ENCODE measurements at regions not wholly inside any gene's neighbourhood (a gene's known extent, or its start where the extent isn't known, plus 50 kb on each side); places are given as distances from the start of the nearest gene placed in this dataset.
"Not testable (repeated sequence)": the region's sequence is repeated elsewhere in the genome, so short reads cannot be mapped to it uniquely, and the experiment has no call there.

- DNase-seq, result no peak
These were observed 100.1 kb downstream of the EIF4E start for GRCh38 chr4:98828801-98829200.

DNA sequence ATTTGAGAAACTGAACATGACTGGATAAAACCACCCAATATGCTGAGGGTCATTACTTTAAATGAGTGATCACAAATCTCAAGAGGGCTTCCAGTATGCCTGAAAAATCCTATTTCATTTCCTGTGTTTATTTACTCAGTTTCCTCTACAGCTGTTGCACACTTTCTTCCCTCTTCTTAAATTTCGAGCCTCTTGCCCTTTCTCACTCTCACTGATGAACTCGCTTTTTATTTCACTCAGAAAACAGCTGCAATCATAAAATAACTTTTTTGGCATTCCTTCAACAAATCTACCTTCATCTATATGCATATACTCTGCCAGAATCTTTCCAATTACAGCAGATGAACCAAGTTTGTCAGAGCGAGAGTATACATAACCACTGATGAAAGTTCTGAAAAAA, 101.3 kb downstream of the EIF4E start:
- DNase-seq, result no peak

- DNase-seq, result no peak
These were observed 106.8 kb downstream of the EIF4E start for GRCh38 chr4:98822144-98822543.

- not testable (repeated sequence) for DNase-seq
These were observed 110.8 kb downstream of the EIF4E start for GRCh38 chr4:98818116-98818515.

DNA sequence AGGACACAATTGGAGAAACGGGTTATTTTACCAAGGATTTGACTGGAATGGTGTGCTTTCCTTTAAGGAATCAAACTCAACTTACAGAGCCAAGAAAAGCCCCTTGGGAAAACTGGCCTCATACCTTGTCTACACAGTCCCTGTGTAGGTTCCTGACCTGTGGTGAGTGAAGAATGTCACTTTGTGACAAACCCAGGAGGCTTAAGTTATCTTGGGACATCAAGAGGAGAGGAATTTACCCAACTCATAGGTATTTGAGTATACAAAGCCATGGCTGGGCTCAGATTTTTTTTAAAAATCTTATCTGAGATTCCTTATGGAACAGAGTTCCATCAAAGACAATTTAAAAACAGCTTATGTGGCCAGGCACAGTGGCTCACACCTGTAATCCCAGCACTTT, 112.1 kb downstream of the EIF4E start:
- no peak for DNase-seq

DNA sequence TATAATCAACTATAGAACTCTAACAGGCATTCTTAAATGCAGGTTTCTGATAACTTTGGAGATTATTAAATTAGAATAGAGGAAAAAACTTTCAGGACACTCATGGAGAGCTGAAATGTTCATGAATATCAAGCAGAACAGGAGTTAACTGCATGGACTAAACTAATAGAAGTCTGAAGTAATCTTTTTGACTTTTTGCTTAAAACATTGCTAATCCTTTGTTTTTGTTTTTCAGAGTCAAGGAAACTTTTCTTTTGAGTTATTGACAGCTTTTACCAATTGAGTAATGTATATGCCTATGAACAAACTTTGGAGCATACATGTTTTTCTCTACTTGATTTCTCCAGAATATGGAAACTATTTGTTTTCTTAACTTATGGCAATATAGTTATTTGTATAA, 112.5 kb downstream of the EIF4E start:
- no peak for DNase-seq

DNA sequence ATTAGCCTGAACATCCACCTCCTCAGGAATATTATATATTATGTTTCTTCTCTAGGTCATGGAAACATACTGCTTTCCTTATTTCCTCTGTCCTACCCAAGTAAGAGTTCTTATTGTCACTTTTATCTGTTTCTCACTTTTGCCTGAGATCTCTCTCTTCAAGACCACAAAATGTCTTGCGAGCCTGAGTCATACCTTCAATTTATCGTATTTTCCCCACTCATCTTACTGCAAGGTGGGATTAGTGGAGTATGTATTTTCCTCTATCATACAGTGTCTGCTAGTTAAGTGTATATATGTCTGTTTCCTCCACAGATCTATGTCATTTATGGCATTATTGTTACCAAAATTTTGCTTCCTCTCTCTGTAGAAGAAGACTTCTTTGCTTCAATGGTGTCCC, 124.5 kb downstream of the EIF4E start:
- no peak for DNase-seq

DNA sequence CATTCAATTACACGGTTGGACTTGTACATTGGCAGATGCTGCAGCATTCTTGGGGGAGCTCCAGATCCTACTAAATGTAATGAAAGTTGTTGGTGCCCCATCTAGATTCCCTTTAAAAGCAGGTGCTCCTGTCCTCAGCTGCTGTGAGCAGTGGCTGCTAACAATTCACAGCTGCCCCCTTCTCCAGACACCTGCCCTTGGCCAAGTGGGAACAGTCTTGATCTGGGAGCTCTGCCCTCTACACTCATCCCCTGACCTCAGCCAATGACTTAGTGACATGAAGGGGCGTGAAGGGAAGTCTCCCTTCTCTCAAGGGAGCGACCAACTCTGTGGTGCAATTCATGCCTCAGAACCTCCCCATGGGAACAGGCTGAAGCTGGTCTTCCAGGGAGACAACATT, 125.7 kb downstream of the EIF4E start:
- no peak for DNase-seq

GRCh38 chr4:98802770-98803198, 126.1 kb downstream of the EIF4E start:
- DNase-seq, result no peak

- no peak for DNase-seq
These were observed 127.6 kb downstream of the EIF4E start for GRCh38 chr4:98801259-98801725.

- DNase-seq, result no peak
These were observed 131.9 kb downstream of the EIF4E start for GRCh38 chr4:98796991-98797390.

- no peak for DNase-seq
These were observed 134.2 kb downstream of the EIF4E start for GRCh38 chr4:98794565-98795205.

GRCh38 chr4:98793658-98794057, 135.2 kb upstream of the TSPAN5 start:
- DNase-seq, result no peak

DNA sequence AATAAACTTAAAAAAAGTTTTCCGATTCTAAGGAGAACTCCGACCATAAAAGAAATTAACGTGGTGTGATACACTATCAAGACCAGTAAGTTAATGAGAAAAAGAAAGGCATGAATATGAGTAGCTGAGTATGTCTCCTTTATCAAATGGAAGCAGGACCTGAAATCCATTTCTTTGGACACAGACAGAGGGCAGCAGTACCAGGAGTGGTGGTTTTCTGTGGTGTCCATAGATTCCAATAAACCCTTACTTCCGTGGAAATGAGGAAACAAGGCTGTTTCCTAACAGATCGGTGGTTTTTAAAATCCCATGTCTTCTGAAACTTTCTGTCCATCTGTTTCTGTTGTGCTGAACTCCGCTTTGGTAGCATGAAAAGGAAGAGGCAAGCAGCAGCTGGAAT, 128.5 kb upstream of the TSPAN5 start:
- DNase-seq, result no peak

DNA sequence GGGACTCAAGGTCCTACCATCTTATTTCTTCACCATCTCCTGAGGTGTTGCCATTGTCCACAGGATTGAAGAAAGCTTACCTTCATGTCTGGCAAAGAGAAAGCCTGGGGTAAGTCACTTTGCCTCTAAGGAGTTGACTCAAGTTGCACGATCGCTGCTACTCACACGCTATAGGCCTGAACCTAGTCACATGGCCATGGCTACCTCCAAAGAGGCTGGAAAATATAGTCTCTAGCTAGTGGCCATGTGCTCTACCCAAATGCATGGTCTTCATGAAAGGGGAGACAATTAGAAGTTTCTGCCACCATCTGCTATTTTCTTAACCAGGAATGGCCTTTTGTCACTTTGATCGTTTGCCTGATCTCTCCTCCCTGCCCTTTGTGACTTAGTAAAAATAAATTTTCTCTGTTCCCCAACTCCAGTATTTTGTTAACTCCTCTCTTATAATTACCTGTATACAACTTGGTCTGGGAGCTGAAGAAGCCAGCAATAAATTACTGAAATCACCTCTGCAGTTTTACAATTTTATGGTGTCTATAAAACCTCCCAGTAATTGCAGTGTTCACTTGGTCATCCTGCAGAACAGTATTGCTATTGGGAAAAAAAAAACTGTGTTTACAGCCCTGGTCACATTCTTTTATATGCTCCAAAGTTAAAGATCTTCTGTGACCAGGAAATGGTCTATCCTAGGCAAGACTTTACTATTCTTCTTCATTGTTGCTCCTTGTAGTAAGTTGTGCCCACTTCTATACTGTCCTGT, 126.7 kb upstream of the TSPAN5 start:
- DNase-seq, result no peak

DNA sequence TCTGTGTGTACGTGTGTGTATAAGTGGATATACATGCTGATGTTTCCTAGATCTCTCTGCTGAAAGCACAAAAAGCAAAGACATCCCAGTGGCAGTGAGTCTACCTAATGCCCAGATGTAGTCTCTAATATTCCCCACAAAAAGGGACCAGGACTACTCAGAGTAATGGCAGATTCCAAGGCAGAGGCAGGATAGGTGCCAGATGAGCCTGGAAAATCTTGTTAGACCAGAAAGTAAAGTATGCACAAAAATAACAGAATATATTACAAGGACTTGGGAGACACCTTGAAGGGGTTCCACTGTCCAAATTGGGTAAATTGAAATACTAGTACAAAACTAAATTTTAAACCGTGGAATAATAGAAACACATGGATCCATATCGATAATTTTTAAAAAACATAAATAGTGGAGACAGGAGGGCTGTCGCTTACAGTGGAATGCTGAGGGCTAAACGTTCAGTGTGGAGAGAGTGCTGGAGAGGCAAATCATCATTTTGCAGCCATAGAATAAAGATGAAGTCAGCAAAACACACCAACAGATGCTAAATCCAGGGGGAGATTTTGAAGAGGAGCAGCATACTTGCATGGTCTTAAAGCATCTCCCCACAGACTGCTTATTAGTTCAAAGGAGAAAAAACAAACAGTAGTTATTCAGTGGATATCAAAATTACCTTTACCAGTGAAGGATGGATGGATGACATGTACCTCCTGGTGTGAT, 123.4 kb upstream of the TSPAN5 start:
- no peak for DNase-seq

- DNase-seq, result no peak
These were observed 122.5 kb upstream of the TSPAN5 start for GRCh38 chr4:98780926-98781325.

- no peak for DNase-seq
These were observed 120.7 kb upstream of the TSPAN5 start for GRCh38 chr4:98779088-98779487.

DNA sequence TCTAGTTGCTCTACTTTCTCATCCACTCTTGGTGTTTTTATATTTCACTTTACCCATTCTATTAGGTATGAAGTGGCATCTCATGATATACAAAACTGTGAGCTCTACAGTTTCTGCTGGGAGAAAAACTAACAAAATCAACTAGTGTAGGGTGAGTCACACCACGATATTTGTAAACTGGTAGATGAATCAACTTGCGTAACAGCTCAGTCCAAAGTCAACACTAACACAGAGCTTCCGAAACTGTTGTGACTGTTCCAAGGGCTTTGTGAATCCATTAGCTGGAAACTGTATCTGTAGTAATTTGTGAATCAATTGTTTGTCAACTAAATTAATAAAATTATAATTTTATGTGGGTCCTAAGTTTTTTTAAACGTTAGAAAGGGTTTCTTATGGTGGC, 119.8 kb upstream of the TSPAN5 start:
- no peak for DNase-seq

DNA sequence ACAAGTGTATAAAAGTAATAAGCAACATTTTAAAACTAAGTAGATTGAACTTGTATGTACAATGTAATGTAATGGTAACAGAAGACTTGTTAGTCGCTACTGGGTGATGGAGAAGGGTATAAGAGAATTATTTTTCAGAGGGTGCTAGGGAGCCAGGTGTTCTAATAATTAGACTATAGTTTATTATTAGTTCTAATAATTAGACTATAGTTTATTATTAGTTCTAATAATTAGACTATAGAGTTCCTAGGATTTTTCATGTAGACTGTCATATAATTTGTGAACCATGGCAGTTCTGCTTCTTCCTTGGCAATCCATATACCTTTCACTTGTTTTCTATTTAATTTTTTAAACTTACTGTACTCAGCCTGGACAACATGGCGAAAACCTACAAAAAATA, 117.3 kb upstream of the TSPAN5 start:
- no peak for DNase-seq

DNA sequence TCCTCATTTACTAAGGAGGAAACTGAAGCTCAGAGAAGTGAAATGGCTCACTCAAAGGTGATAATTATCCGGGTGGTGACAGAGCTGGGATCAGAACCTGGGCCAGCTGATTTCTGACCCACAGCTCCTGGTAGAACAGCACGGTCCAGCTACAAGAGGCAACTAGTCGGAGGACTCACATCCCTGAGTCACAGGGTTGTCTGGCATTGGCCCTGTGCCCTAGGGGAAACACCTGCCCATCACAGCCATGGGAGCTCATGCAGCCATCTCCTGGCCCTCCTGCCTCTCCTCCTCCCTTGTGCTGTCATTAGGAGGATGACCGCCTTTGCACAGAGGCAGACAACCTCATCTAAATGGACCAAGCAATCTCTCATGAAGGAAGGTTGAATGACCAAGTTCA, 115.2 kb upstream of the TSPAN5 start:
- no peak for DNase-seq

GRCh38 chr4:98771959-98772632, 113.7 kb upstream of the TSPAN5 start:
- no peak for DNase-seq

GRCh38 chr4:98765771-98766170, 107.4 kb upstream of the TSPAN5 start:
- DNase-seq, result no peak

Data from NCI-H2171 (cell line).